K562 (cell line): ENCODE measurements at regions not wholly inside any gene's neighbourhood (a gene's known extent, or its start where the extent isn't known, plus 50 kb on each side); places are given as distances from the start of the nearest gene placed in this dataset.

Experiments
- BHLHE40 ChIP-seq: IDR thresholded peaks from 2 replicates; pipeline ENCODE4 v1.6.1; 2011; ENCODE audit warnings: low read length, improper control_type of control experiment
- EP300 ChIP-seq: IDR thresholded peaks from 2 replicates; pipeline ENCODE4 v1.6.1; 2012; ENCODE audit warnings: low read length, improper control_type of control experiment
- GATAD2A ChIP-seq: fragments of 450-650 bp; IDR thresholded peaks from 2 replicates; pipeline ENCODE4 v1.6.1; 2017
- HMG20A ChIP-seq: fragments of 450-650 bp; formaldehyde crosslinking; conservative IDR thresholded peaks from 2 replicates; pipeline ENCODE4 v1.4.0; 2020; ENCODE audit warnings: mild to moderate bottlenecking, mixed read lengths
- POLR2A ChIP-seq: fragments of 450-650 bp; conservative IDR thresholded peaks from 2 replicates; pipeline ENCODE4 v1.6.1; 2016
- RBBP5 ChIP-seq: fragments of 200-600 bp; sonication (generic); IDR thresholded peaks from 2 replicates; pipeline ENCODE4 v1.6.1; 2012; ENCODE audit warnings: borderline replicate concordance, mild to moderate bottlenecking, low read length, control low read depth, inconsistent platforms; ENCODE audit not compliant: insufficient read depth, poor library complexity, severe bottlenecking
- TGIF2 ChIP-seq: sonication (generic); formaldehyde crosslinking; IDR thresholded peaks from 2 replicates; pipeline ENCODE4 v1.8.1; 2022; ENCODE audit warnings: mild to moderate bottlenecking, missing genetic modification reagents, moderate library complexity
- ZNF174 ChIP-seq: fragments of 250-450 bp; sonication (Bioruptor Pico); IDR thresholded peaks from 2 replicates; pipeline ENCODE4 v1.4.0; 2020; ENCODE audit warnings: mild to moderate bottlenecking
- TF ChIP-seq, protein P1 (sequence below): fragments of 450-650 bp; conservative IDR thresholded peaks from 2 replicates; pipeline ENCODE4 v1.6.1; 2016; ENCODE audit warnings: missing genetic modification characterization, low read depth, mild to moderate bottlenecking, control low read depth, missing compliant biosample characterization
- TF ChIP-seq, protein P2 (sequence below): fragments of 450-650 bp; IDR thresholded peaks from 2 replicates; pipeline ENCODE4 v1.6.1; 2016; ENCODE audit warnings: low read depth
- TF ChIP-seq, protein P3 (sequence below): fragments of 250-450 bp; sonication (Bioruptor Pico); IDR thresholded peaks from 2 replicates; pipeline ENCODE4 v1.8.0; 2022; ENCODE audit warnings: moderate library complexity, mild to moderate bottlenecking, inconsistent platforms
- TF ChIP-seq, protein P4 (sequence below): sonication (generic); formaldehyde crosslinking; IDR thresholded peaks from 2 replicates; pipeline ENCODE4 v1.8.1; 2023; ENCODE audit warnings: mild to moderate bottlenecking, missing genetic modification reagents
- TF ChIP-seq, protein P5 (sequence below): sonication (generic); formaldehyde crosslinking; IDR thresholded peaks from 2 replicates; pipeline ENCODE4 v1.8.0; 2023; ENCODE audit warnings: missing genetic modification reagents, mild to moderate bottlenecking, borderline replicate concordance
- TF ChIP-seq, protein P6 (sequence below): fragments of 250-450 bp; sonication (Bioruptor Pico); IDR thresholded peaks from 2 replicates; pipeline ENCODE4 v1.5.0; 2021

DNA sequence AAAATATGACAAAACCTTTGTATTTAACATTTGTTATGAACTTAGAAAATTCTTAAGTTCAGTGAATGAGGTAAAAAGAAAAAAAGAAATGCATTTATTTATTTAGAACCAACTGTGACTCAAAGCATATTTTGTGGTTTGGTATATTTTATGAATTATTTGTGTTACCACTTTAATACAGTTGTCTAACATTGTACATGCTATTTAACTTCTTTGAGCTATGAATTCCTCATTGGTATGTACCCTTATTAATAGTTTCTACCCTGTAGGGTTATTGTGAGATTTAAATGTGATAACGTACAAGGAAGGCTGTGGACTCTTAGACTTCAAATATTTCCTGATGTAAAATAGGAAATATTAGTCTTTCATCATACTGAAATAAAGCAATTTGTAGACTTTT is 162.6 kb downstream of the MMUT start:
- TF ChIP-seq EP300, result no peak
- no peak for TF ChIP-seq ZNF174
- TF ChIP-seq GATAD2A, result no peak
- no peak for TF ChIP-seq HMG20A (CRISPR knock-in tag)
- TF ChIP-seq, protein P1, sequence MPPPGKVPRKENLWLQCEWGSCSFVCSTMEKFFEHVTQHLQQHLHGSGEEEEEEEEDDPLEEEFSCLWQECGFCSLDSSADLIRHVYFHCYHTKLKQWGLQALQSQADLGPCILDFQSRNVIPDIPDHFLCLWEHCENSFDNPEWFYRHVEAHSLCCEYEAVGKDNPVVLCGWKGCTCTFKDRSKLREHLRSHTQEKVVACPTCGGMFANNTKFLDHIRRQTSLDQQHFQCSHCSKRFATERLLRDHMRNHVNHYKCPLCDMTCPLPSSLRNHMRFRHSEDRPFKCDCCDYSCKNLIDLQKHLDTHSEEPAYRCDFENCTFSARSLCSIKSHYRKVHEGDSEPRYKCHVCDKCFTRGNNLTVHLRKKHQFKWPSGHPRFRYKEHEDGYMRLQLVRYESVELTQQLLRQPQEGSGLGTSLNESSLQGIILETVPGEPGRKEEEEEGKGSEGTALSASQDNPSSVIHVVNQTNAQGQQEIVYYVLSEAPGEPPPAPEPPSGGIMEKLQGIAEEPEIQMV (tag), result no peak
- TF ChIP-seq, protein P2, sequence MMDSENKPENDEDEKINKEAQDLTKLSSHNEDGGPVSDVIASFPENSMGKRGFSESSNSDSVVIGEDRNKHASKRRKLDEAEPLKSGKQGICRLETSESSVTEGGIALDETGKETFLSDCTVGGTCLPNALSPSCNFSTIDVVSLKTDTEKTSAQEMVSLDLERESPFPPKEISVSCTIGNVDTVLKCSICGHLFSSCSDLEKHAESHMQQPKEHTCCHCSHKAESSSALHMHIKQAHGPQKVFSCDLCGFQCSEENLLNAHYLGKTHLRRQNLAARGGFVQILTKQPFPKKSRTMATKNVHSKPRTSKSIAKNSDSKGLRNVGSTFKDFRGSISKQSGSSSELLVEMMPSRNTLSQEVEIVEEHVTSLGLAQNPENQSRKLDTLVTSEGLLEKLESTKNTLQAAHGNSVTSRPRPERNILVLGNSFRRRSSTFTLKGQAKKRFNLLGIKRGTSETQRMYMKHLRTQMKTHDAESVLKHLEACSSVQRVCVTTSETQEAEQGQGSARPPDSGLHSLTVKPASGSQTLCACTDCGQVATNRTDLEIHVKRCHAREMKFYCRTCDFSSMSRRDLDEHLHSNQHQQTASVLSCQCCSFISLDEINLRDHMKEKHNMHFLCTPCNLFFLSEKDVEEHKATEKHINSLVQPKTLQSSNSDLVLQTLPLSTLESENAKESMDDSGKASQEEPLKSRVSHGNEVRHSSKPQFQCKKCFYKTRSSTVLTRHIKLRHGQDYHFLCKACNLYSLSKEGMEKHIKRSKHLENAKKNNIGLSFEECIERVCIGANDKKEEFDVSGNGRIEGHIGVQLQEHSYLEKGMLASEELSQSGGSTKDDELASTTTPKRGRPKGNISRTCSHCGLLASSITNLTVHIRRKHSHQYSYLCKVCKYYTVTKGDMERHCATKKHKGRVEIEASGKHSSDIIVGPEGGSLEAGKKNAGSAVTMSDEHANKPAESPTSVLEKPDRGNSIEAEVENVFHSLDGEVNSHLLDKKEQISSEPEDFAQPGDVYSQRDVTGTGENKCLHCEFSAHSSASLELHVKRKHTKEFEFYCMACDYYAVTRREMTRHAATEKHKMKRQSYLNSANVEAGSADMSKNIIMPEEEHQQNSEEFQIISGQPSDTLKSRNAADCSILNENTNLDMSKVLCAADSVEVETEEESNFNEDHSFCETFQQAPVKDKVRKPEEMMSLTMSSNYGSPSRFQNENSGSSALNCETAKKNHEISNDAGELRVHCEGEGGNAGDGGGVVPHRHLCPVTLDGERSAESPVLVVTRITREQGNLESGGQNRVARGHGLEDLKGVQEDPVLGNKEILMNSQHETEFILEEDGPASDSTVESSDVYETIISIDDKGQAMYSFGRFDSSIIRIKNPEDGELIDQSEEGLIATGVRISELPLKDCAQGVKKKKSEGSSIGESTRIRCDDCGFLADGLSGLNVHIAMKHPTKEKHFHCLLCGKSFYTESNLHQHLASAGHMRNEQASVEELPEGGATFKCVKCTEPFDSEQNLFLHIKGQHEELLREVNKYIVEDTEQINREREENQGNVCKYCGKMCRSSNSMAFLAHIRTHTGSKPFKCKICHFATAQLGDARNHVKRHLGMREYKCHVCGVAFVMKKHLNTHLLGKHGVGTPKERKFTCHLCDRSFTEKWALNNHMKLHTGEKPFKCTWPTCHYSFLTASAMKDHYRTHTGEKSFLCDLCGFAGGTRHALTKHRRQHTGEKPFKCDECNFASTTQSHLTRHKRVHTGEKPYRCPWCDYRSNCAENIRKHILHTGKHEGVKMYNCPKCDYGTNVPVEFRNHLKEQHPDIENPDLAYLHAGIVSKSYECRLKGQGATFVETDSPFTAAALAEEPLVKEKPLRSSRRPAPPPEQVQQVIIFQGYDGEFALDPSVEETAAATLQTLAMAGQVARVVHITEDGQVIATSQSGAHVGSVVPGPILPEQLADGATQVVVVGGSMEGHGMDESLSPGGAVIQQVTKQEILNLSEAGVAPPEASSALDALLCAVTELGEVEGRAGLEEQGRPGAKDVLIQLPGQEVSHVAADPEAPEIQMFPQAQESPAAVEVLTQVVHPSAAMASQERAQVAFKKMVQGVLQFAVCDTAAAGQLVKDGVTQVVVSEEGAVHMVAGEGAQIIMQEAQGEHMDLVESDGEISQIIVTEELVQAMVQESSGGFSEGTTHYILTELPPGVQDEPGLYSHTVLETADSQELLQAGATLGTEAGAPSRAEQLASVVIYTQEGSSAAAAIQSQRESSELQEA, result no peak
- TF ChIP-seq, protein P3, sequence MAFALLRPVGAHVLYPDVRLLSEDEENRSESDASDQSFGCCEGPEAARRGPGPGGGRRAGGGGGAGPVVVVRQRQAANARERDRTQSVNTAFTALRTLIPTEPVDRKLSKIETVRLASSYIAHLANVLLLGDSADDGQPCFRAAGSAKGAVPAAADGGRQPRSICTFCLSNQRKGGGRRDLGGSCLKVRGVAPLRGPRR (CRISPR knock-in tag), result no peak
- TF ChIP-seq, protein P4, sequence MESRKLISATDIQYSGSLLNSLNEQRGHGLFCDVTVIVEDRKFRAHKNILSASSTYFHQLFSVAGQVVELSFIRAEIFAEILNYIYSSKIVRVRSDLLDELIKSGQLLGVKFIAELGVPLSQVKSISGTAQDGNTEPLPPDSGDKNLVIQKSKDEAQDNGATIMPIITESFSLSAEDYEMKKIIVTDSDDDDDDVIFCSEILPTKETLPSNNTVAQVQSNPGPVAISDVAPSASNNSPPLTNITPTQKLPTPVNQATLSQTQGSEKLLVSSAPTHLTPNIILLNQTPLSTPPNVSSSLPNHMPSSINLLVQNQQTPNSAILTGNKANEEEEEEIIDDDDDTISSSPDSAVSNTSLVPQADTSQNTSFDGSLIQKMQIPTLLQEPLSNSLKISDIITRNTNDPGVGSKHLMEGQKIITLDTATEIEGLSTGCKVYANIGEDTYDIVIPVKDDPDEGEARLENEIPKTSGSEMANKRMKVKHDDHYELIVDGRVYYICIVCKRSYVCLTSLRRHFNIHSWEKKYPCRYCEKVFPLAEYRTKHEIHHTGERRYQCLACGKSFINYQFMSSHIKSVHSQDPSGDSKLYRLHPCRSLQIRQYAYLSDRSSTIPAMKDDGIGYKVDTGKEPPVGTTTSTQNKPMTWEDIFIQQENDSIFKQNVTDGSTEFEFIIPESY (CRISPR knock-in tag), result no peak
- no peak for TF ChIP-seq BHLHE40
- no peak for TF ChIP-seq TGIF2
- no peak for TF ChIP-seq RBBP5
- TF ChIP-seq POLR2A, result no peak
- TF ChIP-seq, protein P5, sequence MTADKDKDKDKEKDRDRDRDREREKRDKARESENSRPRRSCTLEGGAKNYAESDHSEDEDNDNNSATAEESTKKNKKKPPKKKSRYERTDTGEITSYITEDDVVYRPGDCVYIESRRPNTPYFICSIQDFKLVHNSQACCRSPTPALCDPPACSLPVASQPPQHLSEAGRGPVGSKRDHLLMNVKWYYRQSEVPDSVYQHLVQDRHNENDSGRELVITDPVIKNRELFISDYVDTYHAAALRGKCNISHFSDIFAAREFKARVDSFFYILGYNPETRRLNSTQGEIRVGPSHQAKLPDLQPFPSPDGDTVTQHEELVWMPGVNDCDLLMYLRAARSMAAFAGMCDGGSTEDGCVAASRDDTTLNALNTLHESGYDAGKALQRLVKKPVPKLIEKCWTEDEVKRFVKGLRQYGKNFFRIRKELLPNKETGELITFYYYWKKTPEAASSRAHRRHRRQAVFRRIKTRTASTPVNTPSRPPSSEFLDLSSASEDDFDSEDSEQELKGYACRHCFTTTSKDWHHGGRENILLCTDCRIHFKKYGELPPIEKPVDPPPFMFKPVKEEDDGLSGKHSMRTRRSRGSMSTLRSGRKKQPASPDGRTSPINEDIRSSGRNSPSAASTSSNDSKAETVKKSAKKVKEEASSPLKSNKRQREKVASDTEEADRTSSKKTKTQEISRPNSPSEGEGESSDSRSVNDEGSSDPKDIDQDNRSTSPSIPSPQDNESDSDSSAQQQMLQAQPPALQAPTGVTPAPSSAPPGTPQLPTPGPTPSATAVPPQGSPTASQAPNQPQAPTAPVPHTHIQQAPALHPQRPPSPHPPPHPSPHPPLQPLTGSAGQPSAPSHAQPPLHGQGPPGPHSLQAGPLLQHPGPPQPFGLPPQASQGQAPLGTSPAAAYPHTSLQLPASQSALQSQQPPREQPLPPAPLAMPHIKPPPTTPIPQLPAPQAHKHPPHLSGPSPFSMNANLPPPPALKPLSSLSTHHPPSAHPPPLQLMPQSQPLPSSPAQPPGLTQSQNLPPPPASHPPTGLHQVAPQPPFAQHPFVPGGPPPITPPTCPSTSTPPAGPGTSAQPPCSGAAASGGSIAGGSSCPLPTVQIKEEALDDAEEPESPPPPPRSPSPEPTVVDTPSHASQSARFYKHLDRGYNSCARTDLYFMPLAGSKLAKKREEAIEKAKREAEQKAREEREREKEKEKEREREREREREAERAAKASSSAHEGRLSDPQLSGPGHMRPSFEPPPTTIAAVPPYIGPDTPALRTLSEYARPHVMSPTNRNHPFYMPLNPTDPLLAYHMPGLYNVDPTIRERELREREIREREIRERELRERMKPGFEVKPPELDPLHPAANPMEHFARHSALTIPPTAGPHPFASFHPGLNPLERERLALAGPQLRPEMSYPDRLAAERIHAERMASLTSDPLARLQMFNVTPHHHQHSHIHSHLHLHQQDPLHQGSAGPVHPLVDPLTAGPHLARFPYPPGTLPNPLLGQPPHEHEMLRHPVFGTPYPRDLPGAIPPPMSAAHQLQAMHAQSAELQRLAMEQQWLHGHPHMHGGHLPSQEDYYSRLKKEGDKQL (CRISPR knock-in tag), result no peak
- TF ChIP-seq, protein P6, sequence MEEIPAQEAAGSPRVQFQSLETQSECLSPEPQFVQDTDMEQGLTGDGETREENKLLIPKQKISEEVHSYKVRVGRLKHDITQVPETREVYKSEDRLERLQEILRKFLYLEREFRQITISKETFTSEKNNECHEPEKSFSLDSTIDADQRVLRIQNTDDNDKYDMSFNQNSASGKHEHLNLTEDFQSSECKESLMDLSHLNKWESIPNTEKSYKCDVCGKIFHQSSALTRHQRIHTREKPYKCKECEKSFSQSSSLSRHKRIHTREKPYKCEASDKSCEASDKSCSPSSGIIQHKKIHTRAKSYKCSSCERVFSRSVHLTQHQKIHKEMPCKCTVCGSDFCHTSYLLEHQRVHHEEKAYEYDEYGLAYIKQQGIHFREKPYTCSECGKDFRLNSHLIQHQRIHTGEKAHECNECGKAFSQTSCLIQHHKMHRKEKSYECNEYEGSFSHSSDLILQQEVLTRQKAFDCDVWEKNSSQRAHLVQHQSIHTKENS (CRISPR knock-in tag), result no peak
